Kidney (tissue), 13 donors: ENCODE measurements at regions not wholly inside any gene's neighbourhood (a gene's known extent, or its start where the extent isn't known, plus 50 kb on each side); places are given as distances from the start of the nearest gene placed in this dataset.
A peak's percentile ranks its signal among the peaks of the same experiment; 100 is the strongest.

Source experiments
- DNase-seq, 5 donors: peaks; one replicate each; pipeline ENCODE4 v3.0.0-alpha.2; 2013 to 2020
- FAIRE-seq: peaks from 2 replicates; lab custom pipeline; 2012; peaks lifted over from hg19 to GRCh38; lab: Jason Lieb, UNC
- H3K27ac ChIP-seq, 2 donors: one replicate each; pipeline ENCODE4 v1.7.0; 2013; ENCODE audit warnings: low read depth in 2 of 2, low read length in 2 of 2, inconsistent platforms in 1 of 2
- H3K27me3 ChIP-seq: one replicate; pipeline ENCODE4 v1.7.1; 2013; ENCODE audit warnings: low read length, inconsistent platforms; ENCODE audit not compliant: control insufficient read depth, insufficient read depth
- H3K36me3 ChIP-seq, 3 donors: one replicate each; pipeline versions ENCODE4 v1.7.0 to v1.7.1; 2013; ENCODE audit warnings: low read length in 3 of 3, control low read depth in 1 of 3, inconsistent platforms in 1 of 3; ENCODE audit not compliant: insufficient read depth in 3 of 3, control insufficient read depth in 2 of 3
- H3K4me1 ChIP-seq, 3 donors: one replicate each; pipeline versions ENCODE4 v1.7.0 to v1.7.1; 2013; ENCODE audit warnings: low read length in 3 of 3, inconsistent platforms in 1 of 3, low read depth in 1 of 3; ENCODE audit not compliant: control insufficient read depth in 2 of 3, insufficient read depth in 2 of 3
- H3K4me3 ChIP-seq, 3 donors: one replicate each; pipeline versions ENCODE4 v1.7.0 to v1.8.1; 2013; ENCODE audit warnings: low read length in 3 of 3, control low read depth in 1 of 3, inconsistent platforms in 1 of 3
- H3K9ac ChIP-seq, 3 donors: one replicate each; pipeline versions ENCODE4 v1.7.0 to v1.7.1; 2013; ENCODE audit warnings: low read length in 3 of 3, control low read depth in 1 of 3, inconsistent platforms in 1 of 3
- H3K9me3 ChIP-seq, 3 donors: one replicate each; pipeline versions ENCODE4 v1.7.0 to v1.7.1; 2013; ENCODE audit warnings: low read length in 3 of 3, control low read depth in 1 of 3, inconsistent platforms in 1 of 3; ENCODE audit not compliant: control insufficient read depth in 2 of 3, insufficient read depth in 1 of 3
- CTCF ChIP-seq: IDR thresholded peaks from 3 replicates; pipeline ENCODE4 v1.5.1; 2012; ENCODE audit warnings: mild to moderate bottlenecking, moderate library complexity, borderline replicate concordance; ENCODE audit not compliant: insufficient read depth; ENCODE audit errors: extremely low read depth
- intact Hi-C: fragments of 100-400 bp; cut with DNase I; formaldehyde crosslinking; loops from one replicate; pipeline ENCODE4 v1.11.1; 2022
- donor health status: control.
- donor health status: control.
- donor health status: control.
- donor health status: control.
- donor health status: control.
- donor health status: DM: yes; HTN: yes; CAD: no.
- donor health status: Normal renal cell carcinoma (clear cell type).

- no peak for TF ChIP-seq CTCF
- no peak for FAIRE-seq
- Histone ChIP-seq H3K27ac (no peak overlapping the region), H3K9me3 (no peaks in the 10 kb centered on the region), H3K27me3 (no peaks in the 10 kb centered on the region), H3K9ac (no peak overlapping the region), H3K4me1 (peaks cover 0 to 2% (median 0%) of the 10 kb centered on the region in 3 donors), H3K4me3 (no peak overlapping the region), H3K36me3 (no peaks in the 10 kb centered on the region)
- no peak for DNase-seq
- intact Hi-C loops, result no loop called here
Measured at GRCh38 chr2:12795851-12796250, 79.1 kb downstream of the TRIB2 start.

- Histone ChIP-seq H3K4me1 (peaks cover 0 to 2% (median 0%) of the 10 kb centered on the region in 3 donors), H3K9me3 (peaks cover 0 to 6% (median 0%) of the 10 kb centered on the region in 3 donors), H3K27me3 (no peaks in the 10 kb centered on the region), H3K9ac (no peak overlapping the region), H3K36me3 (no peaks in the 10 kb centered on the region), H3K27ac (no peak overlapping the region), H3K4me3 (no peak overlapping the region)
- no peak for TF ChIP-seq CTCF
- peak; percentile 66 to 93 (median 75) for DNase-seq
- intact Hi-C loops, result no loop called here
- no peak for FAIRE-seq
Measured at GRCh38 chr2:12796657-12797056, 79.9 kb downstream of the TRIB2 start.

GRCh38 chr2:12797815-12798214 lies 81.1 kb downstream of the TRIB2 start:
- Histone ChIP-seq H3K4me1 (peaks cover 0 to 2% (median 0%) of the 10 kb centered on the region in 3 donors), H3K36me3 (no peaks in the 10 kb centered on the region), H3K9ac (no peak overlapping the region), H3K27ac (peak overlapping the region in 1 of 2 donors; percentile 23), H3K27me3 (no peaks in the 10 kb centered on the region), H3K4me3 (no peak overlapping the region), H3K9me3 (peaks cover 0 to 7% (median 0%) of the 10 kb centered on the region in 3 donors)
- FAIRE-seq (no peak), DNase-seq (peak in 1 of 5 donors; percentile 46)
- no peak for TF ChIP-seq CTCF
- intact Hi-C loops, result no loop called here

GRCh38 chr2:12803607-12804006 lies 86.9 kb downstream of the TRIB2 start:
- Histone ChIP-seq H3K36me3 (no peaks in the 10 kb centered on the region), H3K4me3 (no peak overlapping the region), H3K4me1 (peaks cover 0 to 12% (median 0%) of the 10 kb centered on the region in 3 donors), H3K27ac (no peak overlapping the region), H3K9ac (no peak overlapping the region), H3K9me3 (peaks cover 0 to 7% (median 0%) of the 10 kb centered on the region in 3 donors), H3K27me3 (no peaks in the 10 kb centered on the region)
- DNase-seq (no peak), FAIRE-seq (no peak)
- TF ChIP-seq CTCF, result no peak
- intact Hi-C loops, result no loop called here
